ENCODE measurements at regions not wholly inside any gene's neighbourhood (a gene's known extent, or its start where the extent isn't known, plus 50 kb on each side); places are given as distances from the start of the nearest gene placed in this dataset.

DNA sequence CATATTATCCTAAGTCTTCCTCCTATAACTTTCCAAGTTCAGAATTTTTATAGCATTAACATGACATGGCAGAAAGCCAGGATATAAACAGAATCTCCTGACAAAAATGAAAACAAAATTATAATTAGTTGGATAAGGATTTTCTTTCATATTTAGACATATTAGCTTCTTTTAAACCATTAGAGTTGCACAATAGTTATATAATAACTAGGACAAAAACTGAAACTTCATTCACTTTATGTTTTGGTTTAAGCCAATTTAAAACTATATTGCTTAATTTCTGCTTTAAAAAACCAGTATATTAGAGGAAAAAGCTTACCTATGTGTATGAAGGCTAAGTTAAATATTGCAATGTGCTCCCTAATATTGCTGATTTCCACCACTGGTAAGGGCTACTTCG, 254.8 kb downstream of the GPD2 start:
- TF ChIP-seq ZFP30 (CRISPR knock-in tag; IDR thresholded peaks at IDR 0.05), result no peak
- no peak for TF ChIP-seq ZC3H10 (CRISPR knock-in tag; IDR thresholded peaks at IDR 0.05)
- no peak for TF ChIP-seq ZFP3 (CRISPR knock-in tag; IDR thresholded peaks at IDR 0.05)
- no peak for TF ChIP-seq PATZ1 (CRISPR knock-in tag; IDR thresholded peaks at IDR 0.05; ENCODE audit: borderline replicate concordance)
- TF ChIP-seq ZNF565 (CRISPR knock-in tag; conservative IDR thresholded peaks at IDR 0.05; ENCODE audit: low read depth), result no peak
- TF ChIP-seq CREB5 (CRISPR knock-in tag; IDR thresholded peaks at IDR 0.05; ENCODE audit: low read depth), result no peak
- TF ChIP-seq RARB (CRISPR knock-in tag; IDR thresholded peaks at IDR 0.05), result no peak
